Left lobe of liver (tissue), 2 donors: ENCODE measurements at regions not wholly inside any gene's neighbourhood (a gene's known extent, or its start where the extent isn't known, plus 50 kb on each side); places are given as distances from the start of the nearest gene placed in this dataset.

ENCODE experiments used
- ATAC-seq: fragments of 200-7000 bp; cut with Tn5 transposase; one replicate; pipeline ENCODE4 v1.9.1; 2020; ENCODE audit warnings: mild to moderate bottlenecking, moderate library complexity
- DNase-seq: peaks from one replicate; pipeline ENCODE4 v3.0.0-alpha.2; 2020; ENCODE audit warnings: low spot score
- donor health status: DM: no; HTN: no; CAD: no; lungs with moderate emphysema.
- donor health status: DM: no; HTN: yes; CAD: no.

DNA sequence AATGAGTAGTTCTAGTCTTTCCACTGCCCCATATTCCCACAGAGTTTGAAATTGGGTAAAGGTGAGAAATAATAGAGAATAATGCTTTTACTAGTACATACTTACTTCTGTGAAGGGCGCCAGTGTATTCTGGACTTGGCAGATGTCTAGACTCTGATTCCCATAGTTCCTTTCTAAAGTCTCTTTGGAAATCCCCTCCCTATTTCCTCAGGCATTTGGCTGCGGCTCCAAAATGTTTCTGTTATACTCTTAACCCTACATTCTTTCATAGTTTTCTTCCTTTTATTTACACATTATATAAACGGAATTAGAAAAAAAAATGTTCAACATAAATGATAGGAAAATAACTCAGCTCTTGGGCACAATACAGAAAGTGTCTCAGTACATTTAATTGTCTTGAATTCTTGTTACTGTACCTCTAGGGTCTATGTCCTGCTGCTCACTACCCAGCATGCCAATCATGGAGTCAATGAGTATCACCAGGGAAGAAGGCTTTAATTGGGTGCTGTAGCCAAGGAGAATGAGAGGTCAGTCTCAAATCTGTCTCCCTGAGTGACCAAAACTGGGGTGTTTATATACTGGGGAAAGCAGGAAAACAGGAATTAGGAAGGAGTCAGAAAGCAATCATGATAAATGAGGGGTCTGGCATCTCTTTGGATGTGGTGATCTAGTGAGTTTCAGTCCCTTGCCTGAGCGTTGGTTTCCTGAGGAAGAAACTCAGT, 147.8 kb upstream of the MMADHC start:
- DNase-seq = no peak
- no peak for ATAC-seq

DNA sequence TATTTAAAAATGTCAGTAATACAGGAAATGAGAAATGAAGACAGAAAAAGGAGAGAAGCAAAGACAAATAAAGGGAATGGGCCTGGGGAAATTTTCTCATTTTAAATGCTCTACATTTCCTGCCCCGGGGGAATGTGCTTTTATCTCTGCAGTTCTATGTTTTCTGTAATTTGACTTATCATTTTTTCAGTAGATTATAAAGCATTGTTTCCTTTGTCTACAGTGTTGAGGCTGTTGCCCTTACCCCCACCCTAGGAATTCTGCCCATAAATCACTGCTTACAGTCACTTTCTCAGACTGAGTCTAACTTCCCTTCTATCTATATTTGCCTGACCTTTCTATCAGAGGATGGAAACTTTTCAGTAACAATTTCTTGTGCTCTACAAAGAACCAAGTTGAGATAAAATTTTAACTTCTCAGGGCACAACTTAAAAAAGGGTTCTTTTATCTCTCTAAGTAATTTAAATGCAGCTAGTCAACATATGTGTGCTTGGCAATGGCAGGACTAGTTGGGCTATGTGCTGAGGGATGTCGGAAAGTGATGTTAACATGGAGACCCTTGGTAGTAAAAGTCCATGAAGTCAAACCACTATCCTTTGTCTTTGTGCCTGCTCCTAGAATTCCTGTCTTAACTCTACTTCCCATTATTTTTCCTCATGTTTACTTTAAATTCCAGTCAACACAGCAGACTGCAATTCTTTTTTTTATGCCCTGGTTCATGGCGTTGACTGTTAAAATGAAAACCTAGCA, 146.5 kb upstream of the MMADHC start:
- DNase-seq = no peak
- no peak for ATAC-seq

GRCh38 chr2:149732730-149733290, 145.2 kb upstream of the MMADHC start:
- ATAC-seq = no peak
- no peak for DNase-seq

DNA sequence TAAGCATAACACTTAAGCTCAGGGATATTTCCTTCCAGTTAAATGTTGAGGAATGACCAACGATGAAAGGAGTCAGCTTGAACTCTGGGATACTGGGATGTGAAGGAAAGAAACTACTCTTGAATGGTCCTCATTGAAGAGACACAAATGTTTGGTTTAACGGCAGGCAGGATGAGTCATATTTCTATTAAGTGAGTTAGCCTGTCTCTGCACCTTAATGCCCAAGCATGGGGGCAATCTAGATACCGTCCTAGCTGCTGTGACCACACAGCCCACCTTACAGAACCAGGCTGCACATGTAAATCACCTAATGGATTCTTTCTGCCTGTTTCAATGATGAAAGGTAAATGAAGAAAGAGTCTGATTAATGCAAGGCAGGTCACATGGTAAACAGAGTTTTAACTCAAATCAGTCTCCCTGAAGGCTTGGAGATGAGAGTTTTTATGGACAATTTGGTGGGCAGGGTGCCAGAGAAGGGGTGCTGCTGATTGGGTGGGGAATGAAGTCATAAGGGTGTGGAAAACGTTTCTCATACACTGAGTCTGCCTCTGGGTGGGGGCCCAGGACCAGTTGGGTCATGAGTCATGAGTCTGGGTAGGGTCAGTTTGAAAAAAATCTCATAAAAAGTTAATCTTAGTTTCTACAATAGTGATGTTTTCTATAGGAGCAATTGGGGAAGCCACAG, 144.6 kb upstream of the MMADHC start:
- ATAC-seq = no peak
- DNase-seq = no peak

- DNase-seq (no peak), ATAC-seq (no peak)
Observed at GRCh38 chr2:149731079-149731478, 143.5 kb upstream of the MMADHC start.

- ATAC-seq = no peak
- DNase-seq = no peak
Observed at GRCh38 chr2:149729586-149729985, 142.0 kb upstream of the MMADHC start.

DNA sequence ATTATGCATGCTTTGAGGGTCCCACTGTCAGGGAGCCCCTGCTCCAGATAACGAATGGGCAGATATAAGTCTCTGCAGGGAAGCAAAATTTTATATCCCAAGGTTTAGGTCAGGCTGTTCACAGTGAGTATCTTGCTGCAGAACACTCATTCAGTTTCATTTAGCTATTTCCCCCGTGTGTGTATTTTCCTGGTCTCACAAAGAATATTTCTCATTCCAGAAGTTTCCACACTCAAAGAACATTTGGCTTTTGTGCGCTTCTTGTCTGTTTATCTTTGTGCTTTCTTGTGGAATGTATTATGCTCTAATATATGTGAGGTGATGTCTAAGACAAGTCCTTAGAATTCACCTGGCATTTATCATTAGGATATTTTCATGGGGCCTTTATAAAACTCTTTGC, 140.4 kb upstream of the MMADHC start:
- ATAC-seq = no peak
- DNase-seq = no peak

- ATAC-seq = no peak
- DNase-seq = no peak
Observed at GRCh38 chr2:149725234-149725633, 137.7 kb upstream of the MMADHC start.

GRCh38 chr2:149724091-149724490, 136.5 kb upstream of the MMADHC start:
- DNase-seq (no peak), ATAC-seq (no peak)

GRCh38 chr2:149720615-149721014, 133.0 kb upstream of the MMADHC start:
- DNase-seq = no peak

GRCh38 chr2:149719695-149720094, 132.1 kb upstream of the MMADHC start:
- no peak for DNase-seq
- no peak for ATAC-seq

More at GRCh38 chr2:149720615-149721014, 133.0 kb upstream of the MMADHC start:
- no peak for ATAC-seq

DNA sequence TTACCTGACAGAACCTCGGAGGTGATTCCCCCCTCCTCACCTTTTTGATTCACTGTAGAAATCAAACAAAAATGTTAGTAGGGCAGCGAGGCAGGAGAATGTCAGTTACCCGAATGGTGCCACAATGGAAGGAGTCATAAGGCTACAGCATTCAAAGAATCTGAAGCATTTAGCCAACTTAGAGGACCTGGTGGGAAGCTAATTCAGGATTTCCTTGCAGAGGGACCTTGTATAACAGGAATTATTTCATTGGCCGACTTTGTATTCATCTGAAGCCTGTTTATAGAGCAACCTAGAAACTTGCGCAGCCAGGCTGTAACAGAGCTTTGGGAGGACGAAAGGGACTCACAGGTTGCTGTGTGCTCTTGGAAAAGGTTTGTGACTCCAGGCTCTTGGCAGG, 129.1 kb upstream of the MMADHC start:
- DNase-seq (no peak), ATAC-seq (no peak)

GRCh38 chr2:149715894-149716293, 128.3 kb upstream of the MMADHC start:
- DNase-seq (no peak), ATAC-seq (no peak)

GRCh38 chr2:149715005-149715592, 127.5 kb upstream of the MMADHC start:
- DNase-seq (no peak), ATAC-seq (peak; percentile 91)

GRCh38 chr2:149709496-149710263, 122.1 kb upstream of the MMADHC start:
- no peak for DNase-seq
- no peak for ATAC-seq

DNA sequence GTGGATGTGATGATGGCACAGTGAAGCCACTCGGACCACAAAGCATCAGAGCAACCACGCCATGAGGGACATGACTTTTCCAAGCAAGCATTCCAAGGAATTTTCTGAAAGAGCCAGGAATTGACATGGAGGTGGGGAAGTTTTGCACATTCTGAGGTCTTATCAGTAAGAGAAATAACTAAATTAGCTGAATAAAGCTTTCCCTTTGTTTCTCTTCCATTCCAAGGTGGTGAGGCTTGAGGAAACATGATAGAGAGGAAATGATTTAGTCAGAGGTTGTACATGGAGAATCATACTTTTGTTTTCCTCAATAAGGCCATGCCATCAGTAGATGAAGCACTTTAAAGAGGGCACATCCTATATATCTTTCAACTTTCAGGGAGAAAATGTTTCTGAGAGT, 115.7 kb upstream of the MMADHC start:
- DNase-seq (no peak), ATAC-seq (no peak)

GRCh38 chr2:149702571-149702970, 115.0 kb upstream of the MMADHC start:
- no peak for DNase-seq
- ATAC-seq = no peak

GRCh38 chr2:149701241-149701640, 113.7 kb upstream of the MMADHC start:
- ATAC-seq (no peak), DNase-seq (no peak)

- DNase-seq (no peak), ATAC-seq (no peak)
Observed at GRCh38 chr2:149692961-149693396, 105.4 kb upstream of the MMADHC start.

DNA sequence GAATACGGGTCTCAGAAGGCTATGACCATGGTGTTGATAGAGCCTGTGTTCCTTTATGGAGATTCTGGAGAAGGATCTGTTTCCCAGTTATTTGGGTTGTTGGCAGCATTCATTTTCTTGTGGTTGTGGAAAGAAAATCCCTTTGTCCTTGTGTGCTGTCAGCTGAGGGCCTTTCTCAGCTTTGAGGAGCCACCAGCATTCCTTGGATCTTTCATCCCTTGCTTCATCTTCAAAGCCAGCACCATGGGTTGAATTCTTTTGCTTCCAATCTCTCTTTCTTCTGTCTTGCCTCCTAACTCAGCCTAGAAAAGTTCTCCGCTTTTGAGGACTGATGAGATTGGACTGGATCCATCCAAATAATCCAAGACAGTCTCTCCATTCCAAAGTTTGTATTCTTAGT, 103.2 kb upstream of the MMADHC start:
- DNase-seq (no peak), ATAC-seq (no peak)
